ENCODE measurements at regions not wholly inside any gene's neighbourhood (a gene's known extent, or its start where the extent isn't known, plus 50 kb on each side); places are given as distances from the start of the nearest gene placed in this dataset.

- no peak overlapping the region for H3K4me3 ChIP-seq (ENCODE audit: insufficient read depth, low read length)
- H3K4me2 ChIP-seq (ENCODE audit: insufficient read depth, low read length) = no peak overlapping the region
- H3K9me3 ChIP-seq (ENCODE audit: low read depth, low read length) = peaks cover 6% of the 10 kb centered on the region
- H3K27ac ChIP-seq (ENCODE audit: low read depth, low read length) = no peak overlapping the region
- no peak for DNase-seq (ENCODE audit: insufficient read length, low spot score, missing footprints)
- peak overlapping the region; percentile 63 for H2AFZ ChIP-seq (ENCODE audit: low read length)
- no peaks in the 10 kb centered on the region for H3K27me3 ChIP-seq (ENCODE audit: insufficient read depth, low read length)
- H3K4me1 ChIP-seq (ENCODE audit: insufficient read depth, low read length) = peaks cover 13% of the 10 kb centered on the region
- H4K20me1 ChIP-seq (ENCODE audit: insufficient read depth, low read length) = no peaks in the 10 kb centered on the region
- no peak for TF ChIP-seq CTCF (IDR thresholded peaks at IDR 0.05; ENCODE audit: extremely low read depth, low read depth, low read length)
- no peaks in the 10 kb centered on the region for H3K36me3 ChIP-seq (ENCODE audit: insufficient read depth, low read length)
- H3K79me2 ChIP-seq (ENCODE audit: insufficient read depth, low read length) = no peaks in the 10 kb centered on the region
Observed at GRCh38 chr2:150575861-150576260, 88.4 kb upstream of the RND3 start.

- Histone ChIP-seq H3K9me3 (ENCODE audit: low read depth, low read length) (no peaks in the 10 kb centered on the region), H3K36me3 (ENCODE audit: insufficient read depth, low read length) (no peaks in the 10 kb centered on the region), H2AFZ (ENCODE audit: low read length) (no peak overlapping the region), H3K79me2 (ENCODE audit: insufficient read depth, low read length) (no peaks in the 10 kb centered on the region), H4K20me1 (ENCODE audit: insufficient read depth, low read length) (no peaks in the 10 kb centered on the region), H3K4me2 (ENCODE audit: insufficient read depth, low read length) (no peak overlapping the region), H3K4me3 (ENCODE audit: insufficient read depth, low read length) (no peak overlapping the region), H3K27me3 (ENCODE audit: insufficient read depth, low read length) (no peaks in the 10 kb centered on the region), H3K4me1 (ENCODE audit: insufficient read depth, low read length) (peaks cover 30% of the 10 kb centered on the region), H3K27ac (ENCODE audit: low read depth, low read length) (no peak overlapping the region)
- TF ChIP-seq CTCF (IDR thresholded peaks at IDR 0.05; ENCODE audit: extremely low read depth, low read depth, low read length) = no peak
- no peak for DNase-seq (ENCODE audit: insufficient read length, low spot score, missing footprints)
Observed at GRCh38 chr2:150572961-150573395, 85.5 kb upstream of the RND3 start.

GRCh38 chr2:150572194-150572766, 84.8 kb upstream of the RND3 start:
- H3K27ac ChIP-seq (ENCODE audit: low read depth, low read length) = no peak overlapping the region
- H3K4me1 ChIP-seq (ENCODE audit: insufficient read depth, low read length) = peaks cover 37% of the 10 kb centered on the region

GRCh38 chr2:150571121-150571520, 83.7 kb upstream of the RND3 start:
- Histone ChIP-seq H3K4me3 (ENCODE audit: insufficient read depth, low read length) (no peak overlapping the region), H3K36me3 (ENCODE audit: insufficient read depth, low read length) (no peaks in the 10 kb centered on the region), H3K79me2 (ENCODE audit: insufficient read depth, low read length) (no peaks in the 10 kb centered on the region), H3K4me2 (ENCODE audit: insufficient read depth, low read length) (peak overlapping the region; percentile 46), H3K4me1 (ENCODE audit: insufficient read depth, low read length) (peaks cover 38% of the 10 kb centered on the region), H3K27me3 (ENCODE audit: insufficient read depth, low read length) (no peaks in the 10 kb centered on the region), H2AFZ (ENCODE audit: low read length) (no peak overlapping the region), H3K27ac (ENCODE audit: low read depth, low read length) (peak overlapping the region; percentile 71), H3K9me3 (ENCODE audit: low read depth, low read length) (no peaks in the 10 kb centered on the region), H4K20me1 (ENCODE audit: insufficient read depth, low read length) (no peaks in the 10 kb centered on the region)
- TF ChIP-seq CTCF (IDR thresholded peaks at IDR 0.05; ENCODE audit: extremely low read depth, low read depth, low read length) = no peak
- no peak for DNase-seq (ENCODE audit: insufficient read length, low spot score, missing footprints)

More at GRCh38 chr2:150572194-150572766, 84.8 kb upstream of the RND3 start:
- H3K27me3 ChIP-seq (ENCODE audit: insufficient read depth, low read length) = no peaks in the 10 kb centered on the region
- H3K4me3 ChIP-seq (ENCODE audit: insufficient read depth, low read length) = no peak overlapping the region
- H3K79me2 ChIP-seq (ENCODE audit: insufficient read depth, low read length) = no peaks in the 10 kb centered on the region
- H3K9me3 ChIP-seq (ENCODE audit: low read depth, low read length) = no peaks in the 10 kb centered on the region
- no peak for DNase-seq (ENCODE audit: insufficient read length, low spot score, missing footprints)
- no peak overlapping the region for H3K4me2 ChIP-seq (ENCODE audit: insufficient read depth, low read length)
- no peaks in the 10 kb centered on the region for H4K20me1 ChIP-seq (ENCODE audit: insufficient read depth, low read length)
- no peaks in the 10 kb centered on the region for H3K36me3 ChIP-seq (ENCODE audit: insufficient read depth, low read length)
- TF ChIP-seq CTCF (IDR thresholded peaks at IDR 0.05; ENCODE audit: extremely low read depth, low read depth, low read length) = no peak
- H2AFZ ChIP-seq (ENCODE audit: low read length) = peak overlapping the region; percentile 61

Data from osteoblast (primary cell).